WTC11 (cell line): ENCODE measurements at regions not wholly inside any gene's neighbourhood (a gene's known extent, or its start where the extent isn't known, plus 50 kb on each side); places are given as distances from the start of the nearest gene placed in this dataset.

Experiments
- ATAC-seq: fragments of 200-7000 bp; cut with Tn5 transposase; 2 replicates; pipeline ENCODE4 v1.10.0; 2021; ENCODE audit warnings: mild to moderate bottlenecking, moderate library complexity
- CTCF ChIA-PET: fragments of 300-600 bp; sonication (Branson Sonifier 250); formaldehyde crosslinking; loops from one replicate; lab custom pipeline; 2021; ENCODE audit warnings: antibody characterized with exemption; lab: Charles Lee
- POLR2A ChIA-PET: fragments of 350-600 bp; sonication (Branson Sonifier 250); formaldehyde crosslinking; loops from one replicate; lab custom pipeline; 2021; ENCODE audit warnings: antibody characterized with exemption; lab: Charles Lee
- DNase-seq: peaks from one replicate; pipeline ENCODE4 v3.0.0; 2021; ENCODE audit warnings: low spot score
- H3K27ac Mint-ChIP-seq: 2 replicates; pipeline ENCODE4 v1.8.0; 2021; ENCODE audit warnings: mixed read lengths
- H3K27me3 Mint-ChIP-seq: 2 replicates; pipeline ENCODE4 v1.8.0; 2021; ENCODE audit warnings: low read depth, mild to moderate bottlenecking, moderate library complexity, mixed read lengths
- H3K36me3 Mint-ChIP-seq: 2 replicates; pipeline ENCODE4 v1.8.0; 2021; ENCODE audit warnings: mixed read lengths
- H3K4me1 Mint-ChIP-seq: 2 replicates; pipeline ENCODE4 v1.8.0; 2022; ENCODE audit warnings: mixed read lengths
- H3K4me3 Mint-ChIP-seq: 2 replicates; pipeline ENCODE4 v1.8.0; 2021; ENCODE audit warnings: mild to moderate bottlenecking, moderate library complexity, mixed read lengths
- H3K9me3 Mint-ChIP-seq: 2 replicates; pipeline ENCODE4 v1.8.0; 2021; ENCODE audit warnings: mixed read lengths
- ATF2 ChIP-seq: sonication (generic); formaldehyde crosslinking; IDR thresholded peaks from 2 replicates; pipeline ENCODE4 v1.8.1; 2022; ENCODE audit warnings: low read depth, missing genetic modification reagents, borderline replicate concordance
- ATF3 ChIP-seq: sonication (generic); formaldehyde crosslinking; conservative IDR thresholded peaks from 2 replicates; pipeline ENCODE4 v1.8.1; 2022; ENCODE audit warnings: mild to moderate bottlenecking, missing genetic modification reagents
- CDX4 ChIP-seq: fragments of 250-450 bp; sonication (Bioruptor Pico); IDR thresholded peaks from 2 replicates; pipeline ENCODE4 v1.9.0; 2021; ENCODE audit warnings: moderate library complexity, mild to moderate bottlenecking, inconsistent platforms, borderline replicate concordance
- ELF4 ChIP-seq: sonication (generic); formaldehyde crosslinking; IDR thresholded peaks from 2 replicates; pipeline ENCODE4 v1.8.1; 2022; ENCODE audit warnings: low read depth, mild to moderate bottlenecking, moderate library complexity, missing genetic modification reagents
- ETV6 ChIP-seq: sonication (generic); formaldehyde crosslinking; IDR thresholded peaks from 2 replicates; pipeline ENCODE4 v1.8.1; 2022; ENCODE audit warnings: mild to moderate bottlenecking, missing genetic modification reagents
- FOXP1 ChIP-seq: sonication (generic); formaldehyde crosslinking; IDR thresholded peaks from 2 replicates; pipeline ENCODE4 v1.8.0; 2022; ENCODE audit warnings: missing genetic modification reagents, mild to moderate bottlenecking, moderate library complexity, borderline replicate concordance
- GRHL2 ChIP-seq: fragments of 250-450 bp; sonication (Bioruptor Pico); IDR thresholded peaks from 2 replicates; pipeline ENCODE4 v1.8.0; 2022; ENCODE audit warnings: mild to moderate bottlenecking, moderate library complexity; ENCODE audit not compliant: insufficient replicate concordance, severe bottlenecking
- GTF2I ChIP-seq: fragments of 250-450 bp; sonication (Bioruptor Pico); conservative IDR thresholded peaks from 2 replicates; pipeline ENCODE4 v1.4.0; 2021; ENCODE audit warnings: mild to moderate bottlenecking
- HMGA2 ChIP-seq: fragments of 250-450 bp; sonication (Bioruptor Pico); IDR thresholded peaks from 2 replicates; pipeline ENCODE4 v1.4.0; 2021; ENCODE audit warnings: mild to moderate bottlenecking, moderate library complexity
- JUN ChIP-seq: sonication (generic); formaldehyde crosslinking; IDR thresholded peaks from 2 replicates; pipeline ENCODE4 v1.8.0; 2023; ENCODE audit warnings: mild to moderate bottlenecking, missing genetic modification reagents
- NFATC4 ChIP-seq: fragments of 250-450 bp; sonication (Bioruptor Pico); IDR thresholded peaks from 2 replicates; pipeline ENCODE4 v1.9.0; 2021; ENCODE audit warnings: mild to moderate bottlenecking
- PRRX2 ChIP-seq: fragments of 250-450 bp; sonication (Bioruptor Pico); IDR thresholded peaks from 2 replicates; pipeline ENCODE4 v1.8.0; 2021; ENCODE audit warnings: mild to moderate bottlenecking
- RORB ChIP-seq: fragments of 250-450 bp; sonication (Bioruptor Pico); IDR thresholded peaks from 2 replicates; pipeline ENCODE4 v1.9.0; 2021; ENCODE audit warnings: mild to moderate bottlenecking
- STAT6 ChIP-seq: sonication (generic); formaldehyde crosslinking; conservative IDR thresholded peaks from 2 replicates; pipeline ENCODE4 v1.8.1; 2023; ENCODE audit warnings: mild to moderate bottlenecking, low read depth, missing genetic modification reagents, moderate library complexity
- TEAD1 ChIP-seq: sonication (generic); formaldehyde crosslinking; IDR thresholded peaks from 2 replicates; pipeline ENCODE4 v1.8.0; 2022; ENCODE audit warnings: mild to moderate bottlenecking, missing genetic modification reagents
- TP53 ChIP-seq: sonication (generic); formaldehyde crosslinking; IDR thresholded peaks from 2 replicates; pipeline ENCODE4 v1.8.1; 2023; ENCODE audit warnings: mild to moderate bottlenecking, missing genetic modification reagents
- ZBTB21 ChIP-seq: sonication (generic); formaldehyde crosslinking; IDR thresholded peaks from 2 replicates; pipeline ENCODE4 v1.8.1; 2023; ENCODE audit warnings: mild to moderate bottlenecking, missing genetic modification reagents, borderline replicate concordance
- ZNF121 ChIP-seq: sonication (generic); formaldehyde crosslinking; IDR thresholded peaks from 2 replicates; pipeline ENCODE4 v1.8.0; 2023; ENCODE audit warnings: missing genetic modification reagents
- ZNF138 ChIP-seq: sonication (generic); formaldehyde crosslinking; conservative IDR thresholded peaks from 2 replicates; pipeline ENCODE4 v1.8.1; 2022; ENCODE audit warnings: mild to moderate bottlenecking, moderate library complexity, missing genetic modification reagents
- ZNF317 ChIP-seq: sonication (generic); formaldehyde crosslinking; IDR thresholded peaks from 2 replicates; pipeline ENCODE4 v1.8.1; 2023; ENCODE audit warnings: low read depth, mild to moderate bottlenecking, moderate library complexity, missing genetic modification reagents, borderline replicate concordance
- TF ChIP-seq, protein P1 (sequence below): sonication (generic); formaldehyde crosslinking; IDR thresholded peaks from 2 replicates; pipeline ENCODE4 v1.8.1; 2022; ENCODE audit warnings: missing genetic modification reagents, borderline replicate concordance
- TF ChIP-seq, protein P2 (sequence below): sonication (generic); formaldehyde crosslinking; IDR thresholded peaks from 2 replicates; pipeline ENCODE4 v1.8.1; 2022; ENCODE audit warnings: mild to moderate bottlenecking, moderate library complexity, missing genetic modification reagents
- TF ChIP-seq, protein P3 (sequence below): sonication (generic); formaldehyde crosslinking; IDR thresholded peaks from 2 replicates; pipeline ENCODE4 v1.8.0; 2022; ENCODE audit warnings: mild to moderate bottlenecking, missing genetic modification reagents
- TF ChIP-seq, protein P4 (sequence below): fragments of 250-450 bp; sonication (Bioruptor Pico); IDR thresholded peaks from 2 replicates; pipeline ENCODE4 v1.9.0; 2021; ENCODE audit warnings: mild to moderate bottlenecking

- H3K4me3 Mint-ChIP-seq, result no peak overlapping the region
- no peaks in the 10 kb centered on the region for H3K27me3 Mint-ChIP-seq
- CTCF ChIA-PET, result interaction anchor here (0.7 to 1.4 kb wide), 2 partner anchors 16 to 213 kb away, joined by 3 to 4 read pairs; no protein-coding TSS in a partner anchor
- H3K36me3 Mint-ChIP-seq, result no peaks in the 10 kb centered on the region
- no peak overlapping the region for H3K27ac Mint-ChIP-seq
- no peak for ATAC-seq
- TF ChIP-seq ZBTB21, result no peak
- no peak for TF ChIP-seq HMGA2
- TF ChIP-seq STAT6, result no peak
- no peak for TF ChIP-seq ETV6 (CRISPR knock-in tag)
- no peak for TF ChIP-seq CDX4 (CRISPR knock-in tag)
- no peak for TF ChIP-seq TEAD1 (CRISPR knock-in tag)
- no peak for TF ChIP-seq PRRX2 (CRISPR knock-in tag)
- TF ChIP-seq, all 79 proteins: peak for 0
- no peaks in the 10 kb centered on the region for H3K4me1 Mint-ChIP-seq
- no peak for DNase-seq
- peaks cover 6% of the 10 kb centered on the region for H3K9me3 Mint-ChIP-seq
- POLR2A ChIA-PET, result no interaction called here
Measured at GRCh38 chr6:137688230-137688971, 178.7 kb upstream of the TNFAIP3 start.

- ATAC-seq (no peak), DNase-seq (no peak)
- H3K9me3 Mint-ChIP-seq, result peaks cover 6% of the 10 kb centered on the region
- H3K27me3 Mint-ChIP-seq, result no peaks in the 10 kb centered on the region
- TF ChIP-seq ELF4 (no peak), ZNF317 (CRISPR knock-in tag) (no peak), ATF3 (no peak), NFATC4 (CRISPR knock-in tag) (no peak), ZNF121 (CRISPR knock-in tag) (no peak), FOXP1 (CRISPR knock-in tag) (no peak), JUN (CRISPR knock-in tag) (no peak)
- TF ChIP-seq, protein P1, sequence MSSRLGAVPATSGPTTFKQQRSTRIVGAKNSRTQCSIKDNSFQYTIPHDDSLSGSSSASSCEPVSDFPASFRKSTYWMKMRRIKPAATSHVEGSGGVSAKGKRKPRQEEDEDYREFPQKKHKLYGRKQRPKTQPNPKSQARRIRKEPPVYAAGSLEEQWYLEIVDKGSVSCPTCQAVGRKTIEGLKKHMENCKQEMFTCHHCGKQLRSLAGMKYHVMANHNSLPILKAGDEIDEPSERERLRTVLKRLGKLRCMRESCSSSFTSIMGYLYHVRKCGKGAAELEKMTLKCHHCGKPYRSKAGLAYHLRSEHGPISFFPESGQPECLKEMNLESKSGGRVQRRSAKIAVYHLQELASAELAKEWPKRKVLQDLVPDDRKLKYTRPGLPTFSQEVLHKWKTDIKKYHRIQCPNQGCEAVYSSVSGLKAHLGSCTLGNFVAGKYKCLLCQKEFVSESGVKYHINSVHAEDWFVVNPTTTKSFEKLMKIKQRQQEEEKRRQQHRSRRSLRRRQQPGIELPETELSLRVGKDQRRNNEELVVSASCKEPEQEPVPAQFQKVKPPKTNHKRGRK (CRISPR knock-in tag), result no peak
- TF ChIP-seq, protein P2, sequence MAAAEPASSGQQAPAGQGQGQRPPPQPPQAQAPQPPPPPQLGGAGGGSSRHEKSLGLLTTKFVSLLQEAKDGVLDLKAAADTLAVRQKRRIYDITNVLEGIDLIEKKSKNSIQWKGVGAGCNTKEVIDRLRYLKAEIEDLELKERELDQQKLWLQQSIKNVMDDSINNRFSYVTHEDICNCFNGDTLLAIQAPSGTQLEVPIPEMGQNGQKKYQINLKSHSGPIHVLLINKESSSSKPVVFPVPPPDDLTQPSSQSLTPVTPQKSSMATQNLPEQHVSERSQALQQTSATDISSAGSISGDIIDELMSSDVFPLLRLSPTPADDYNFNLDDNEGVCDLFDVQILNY (CRISPR knock-in tag), result no peak
- CTCF ChIA-PET, result no interaction called here
- no peaks in the 10 kb centered on the region for H3K36me3 Mint-ChIP-seq
- no peaks in the 10 kb centered on the region for H3K4me1 Mint-ChIP-seq
- no peak overlapping the region for H3K27ac Mint-ChIP-seq
- POLR2A ChIA-PET, result no interaction called here
- no peak overlapping the region for H3K4me3 Mint-ChIP-seq
Measured at GRCh38 chr6:137689377-137689776, 177.7 kb upstream of the TNFAIP3 start.

- H3K27ac Mint-ChIP-seq, result no peak overlapping the region
- ChIA-PET POLR2A (no interaction called here), CTCF (no interaction called here)
- ATAC-seq (no peak), DNase-seq (no peak)
- H3K4me1 Mint-ChIP-seq, result 0 out of 2 replicates have a peak, but pooled peaks cover 2% of the 10 kb centered on the region
- H3K9me3 Mint-ChIP-seq, result peaks cover 6% of the 10 kb centered on the region
- no peak overlapping the region for H3K4me3 Mint-ChIP-seq
- H3K27me3 Mint-ChIP-seq, result no peaks in the 10 kb centered on the region
- H3K36me3 Mint-ChIP-seq, result no peaks in the 10 kb centered on the region
- TF ChIP-seq, protein P3, sequence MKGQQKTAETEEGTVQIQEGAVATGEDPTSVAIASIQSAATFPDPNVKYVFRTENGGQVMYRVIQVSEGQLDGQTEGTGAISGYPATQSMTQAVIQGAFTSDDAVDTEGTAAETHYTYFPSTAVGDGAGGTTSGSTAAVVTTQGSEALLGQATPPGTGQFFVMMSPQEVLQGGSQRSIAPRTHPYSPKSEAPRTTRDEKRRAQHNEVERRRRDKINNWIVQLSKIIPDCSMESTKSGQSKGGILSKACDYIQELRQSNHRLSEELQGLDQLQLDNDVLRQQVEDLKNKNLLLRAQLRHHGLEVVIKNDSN (CRISPR knock-in tag), result no peak
- no peak for TF ChIP-seq TP53 (CRISPR knock-in tag)
- TF ChIP-seq GTF2I, result no peak
- TF ChIP-seq ZNF121 (CRISPR knock-in tag), result no peak
- TF ChIP-seq ZNF138 (CRISPR knock-in tag), result no peak
- TF ChIP-seq RORB, result no peak
- TF ChIP-seq, protein P4, sequence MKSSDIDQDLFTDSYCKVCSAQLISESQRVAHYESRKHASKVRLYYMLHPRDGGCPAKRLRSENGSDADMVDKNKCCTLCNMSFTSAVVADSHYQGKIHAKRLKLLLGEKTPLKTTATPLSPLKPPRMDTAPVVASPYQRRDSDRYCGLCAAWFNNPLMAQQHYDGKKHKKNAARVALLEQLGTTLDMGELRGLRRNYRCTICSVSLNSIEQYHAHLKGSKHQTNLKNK (CRISPR knock-in tag), result no peak
- no peak for TF ChIP-seq ZBTB21
- no peak for TF ChIP-seq GRHL2
- no peak for TF ChIP-seq ATF2
Measured at GRCh38 chr6:137690034-137690433, 177.0 kb upstream of the TNFAIP3 start.
